22Rv1 (cell line): ENCODE measurements at regions not wholly inside any gene's neighbourhood (a gene's known extent, or its start where the extent isn't known, plus 50 kb on each side); places are given as distances from the start of the nearest gene placed in this dataset.

Experiments used
- ZFX ChIP-seq: fragments of 450-650 bp; IDR thresholded peaks from 2 replicates; pipeline ENCODE4 v1.6.1; 2017; ENCODE audit warnings: antibody characterized with exemption, borderline replicate concordance
- TF ChIP-seq, protein P1 (sequence below): fragments of 450-650 bp; IDR thresholded peaks from 2 replicates; pipeline ENCODE4 v1.5.1; 2017; ENCODE audit warnings: mild to moderate bottlenecking

DNA sequence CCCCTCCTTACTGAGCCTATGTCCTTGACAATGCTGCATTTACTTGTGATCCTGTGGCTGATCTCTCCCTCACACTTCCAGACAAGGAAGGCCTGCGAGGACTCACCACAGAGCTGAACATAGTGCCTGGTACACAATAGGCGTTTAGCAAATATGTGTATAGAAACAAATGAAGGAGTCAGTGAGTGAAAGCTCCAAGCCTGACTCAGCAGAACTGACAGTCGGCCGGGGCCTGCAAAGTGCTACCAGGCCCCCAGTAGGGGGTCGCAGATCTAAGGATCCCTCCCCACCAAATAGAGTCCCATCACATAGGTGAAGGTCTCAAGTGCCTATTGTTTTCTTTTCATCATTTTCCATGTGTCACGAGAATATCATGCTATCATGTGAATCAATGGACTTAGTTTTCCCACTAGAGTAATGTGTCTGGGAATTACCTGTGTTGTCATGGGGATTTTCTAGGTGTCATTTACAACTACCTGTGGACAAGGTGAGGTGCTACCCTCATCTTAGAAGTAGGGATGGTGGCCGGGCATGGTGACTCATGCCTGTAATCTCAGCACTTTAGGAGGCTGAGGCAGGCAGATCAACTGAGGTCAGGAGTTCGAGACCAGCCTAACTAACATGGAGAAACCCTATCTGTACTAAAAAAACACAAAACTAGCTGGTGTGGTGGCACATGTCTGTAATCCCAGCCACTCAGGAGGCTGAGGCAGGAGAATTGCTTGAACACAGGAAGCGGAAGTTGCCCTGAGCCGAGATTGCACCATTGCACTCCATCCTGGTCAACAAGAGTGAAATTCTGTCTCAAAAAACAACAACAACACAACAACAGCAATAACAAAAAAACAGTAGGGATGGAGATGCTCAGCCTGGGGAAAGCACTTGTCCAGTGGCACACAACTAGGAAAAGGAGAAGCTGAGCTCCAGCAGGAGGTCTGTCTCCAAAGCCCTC, 50.3 kb upstream of the CYP2A7 start:
- TF ChIP-seq, protein P1, sequence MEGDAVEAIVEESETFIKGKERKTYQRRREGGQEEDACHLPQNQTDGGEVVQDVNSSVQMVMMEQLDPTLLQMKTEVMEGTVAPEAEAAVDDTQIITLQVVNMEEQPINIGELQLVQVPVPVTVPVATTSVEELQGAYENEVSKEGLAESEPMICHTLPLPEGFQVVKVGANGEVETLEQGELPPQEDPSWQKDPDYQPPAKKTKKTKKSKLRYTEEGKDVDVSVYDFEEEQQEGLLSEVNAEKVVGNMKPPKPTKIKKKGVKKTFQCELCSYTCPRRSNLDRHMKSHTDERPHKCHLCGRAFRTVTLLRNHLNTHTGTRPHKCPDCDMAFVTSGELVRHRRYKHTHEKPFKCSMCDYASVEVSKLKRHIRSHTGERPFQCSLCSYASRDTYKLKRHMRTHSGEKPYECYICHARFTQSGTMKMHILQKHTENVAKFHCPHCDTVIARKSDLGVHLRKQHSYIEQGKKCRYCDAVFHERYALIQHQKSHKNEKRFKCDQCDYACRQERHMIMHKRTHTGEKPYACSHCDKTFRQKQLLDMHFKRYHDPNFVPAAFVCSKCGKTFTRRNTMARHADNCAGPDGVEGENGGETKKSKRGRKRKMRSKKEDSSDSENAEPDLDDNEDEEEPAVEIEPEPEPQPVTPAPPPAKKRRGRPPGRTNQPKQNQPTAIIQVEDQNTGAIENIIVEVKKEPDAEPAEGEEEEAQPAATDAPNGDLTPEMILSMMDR = no peak
- no peak for TF ChIP-seq ZFX
